ENCODE measurements at regions not wholly inside any gene's neighbourhood (a gene's known extent, or its start where the extent isn't known, plus 50 kb on each side); places are given as distances from the start of the nearest gene placed in this dataset.

- TF ChIP-seq E2F6 (IDR thresholded peaks at IDR 0.05; ENCODE audit: borderline replicate concordance, low read depth) (no peak), REST (IDR thresholded peaks at IDR 0.05) (no peak), RAD21 (conservative IDR thresholded peaks at IDR 0.05 in 1 of 2, IDR thresholded peaks at IDR 0.05 in 1 of 2) (no peak), POLR2A (IDR thresholded peaks at IDR 0.05; ENCODE audit: low read length) (no peak), JUN (IDR thresholded peaks at IDR 0.05) (no peak), CHD2 (IDR thresholded peaks at IDR 0.05; ENCODE audit: low read length, partially characterized antibody) (no peak), HOXB5 (CRISPR knock-in tag; IDR thresholded peaks at IDR 0.05) (no peak), BHLHE40 (IDR thresholded peaks at IDR 0.05; ENCODE audit: low read depth, low read length) (no peak), SREBF2 (IDR thresholded peaks at IDR 0.05) (no peak), RFX5 (IDR thresholded peaks at IDR 0.05) (no peak)
- TF ChIP-seq, protein P1, sequence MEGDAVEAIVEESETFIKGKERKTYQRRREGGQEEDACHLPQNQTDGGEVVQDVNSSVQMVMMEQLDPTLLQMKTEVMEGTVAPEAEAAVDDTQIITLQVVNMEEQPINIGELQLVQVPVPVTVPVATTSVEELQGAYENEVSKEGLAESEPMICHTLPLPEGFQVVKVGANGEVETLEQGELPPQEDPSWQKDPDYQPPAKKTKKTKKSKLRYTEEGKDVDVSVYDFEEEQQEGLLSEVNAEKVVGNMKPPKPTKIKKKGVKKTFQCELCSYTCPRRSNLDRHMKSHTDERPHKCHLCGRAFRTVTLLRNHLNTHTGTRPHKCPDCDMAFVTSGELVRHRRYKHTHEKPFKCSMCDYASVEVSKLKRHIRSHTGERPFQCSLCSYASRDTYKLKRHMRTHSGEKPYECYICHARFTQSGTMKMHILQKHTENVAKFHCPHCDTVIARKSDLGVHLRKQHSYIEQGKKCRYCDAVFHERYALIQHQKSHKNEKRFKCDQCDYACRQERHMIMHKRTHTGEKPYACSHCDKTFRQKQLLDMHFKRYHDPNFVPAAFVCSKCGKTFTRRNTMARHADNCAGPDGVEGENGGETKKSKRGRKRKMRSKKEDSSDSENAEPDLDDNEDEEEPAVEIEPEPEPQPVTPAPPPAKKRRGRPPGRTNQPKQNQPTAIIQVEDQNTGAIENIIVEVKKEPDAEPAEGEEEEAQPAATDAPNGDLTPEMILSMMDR (IDR thresholded peaks at IDR 0.05): no peak
Measured at GRCh38 chr13:87607266-87607665, 63.9 kb upstream of the SLITRK5 start.
